CD14-positive monocyte (primary cell): ENCODE measurements at regions not wholly inside any gene's neighbourhood (a gene's known extent, or its start where the extent isn't known, plus 50 kb on each side); places are given as distances from the start of the nearest gene placed in this dataset.

Experiments
- DNase-seq, 3 donors: peaks; one replicate each; pipeline ENCODE4 v3.0.0-alpha.2; 2011 to 2022
- H2AFZ ChIP-seq: 2 replicates; pipeline ENCODE4 v1.6.0; 2012; ENCODE audit warnings: mild to moderate bottlenecking, low read depth, low read length, inconsistent platforms; ENCODE audit not compliant: insufficient read depth, poor library complexity, severe bottlenecking
- H3K27ac ChIP-seq, 2 donors: 1 replicate in 1 of 2; 2 replicates in 1 of 2; pipeline ENCODE4 v1.5.1; 2012 to 2013; ENCODE audit warnings: low read length in 2 of 2, control low read depth in 1 of 2, inconsistent platforms in 1 of 2, low read depth in 1 of 2, mild to moderate bottlenecking in 1 of 2
- H3K27me3 ChIP-seq, 2 donors: one replicate each; pipeline versions ENCODE4 v1.6.0 to v1.6.1; 2011 to 2013; ENCODE audit warnings: low read length in 2 of 2; ENCODE audit not compliant: control insufficient read depth in 2 of 2, insufficient read depth in 2 of 2
- H3K36me3 ChIP-seq, 2 donors: replicated peaks in 1 of 2; 1 replicate in 1 of 2; 2 replicates in 1 of 2; pipeline versions ENCODE4 v1.5.1 to v1.6.1; 2012 to 2013; ENCODE audit warnings: low read length in 2 of 2, control low read depth in 1 of 2, inconsistent platforms in 1 of 2, mild to moderate bottlenecking in 1 of 2; ENCODE audit not compliant: insufficient read depth in 2 of 2, control insufficient read depth in 1 of 2
- H3K4me1 ChIP-seq, 2 donors: 1 replicate in 1 of 2; 2 replicates in 1 of 2; pipeline versions ENCODE4 v1.5.1 to v1.6.1; 2012 to 2013; ENCODE audit warnings: low read length in 2 of 2, control low read depth in 1 of 2, inconsistent platforms in 1 of 2, mild to moderate bottlenecking in 1 of 2, moderate library complexity in 1 of 2; ENCODE audit not compliant: insufficient read depth in 2 of 2, control insufficient read depth in 1 of 2
- H3K4me2 ChIP-seq: replicated peaks from 2 replicates; pipeline ENCODE3; 2012; ENCODE audit warnings: low read length, moderate library complexity, mild to moderate bottlenecking; ENCODE audit not compliant: poor library complexity, severe bottlenecking; ENCODE audit errors: extremely low read depth
- H3K4me3 ChIP-seq, 3 experiments: fragments of 200-600 bp in 1 of 3; sonication (generic) in 1 of 3; replicated peaks in 1 of 3; 1 replicate in 2 of 3; 2 replicates in 1 of 3; pipeline ENCODE4 v1.5.1; 2011 to 2013; ENCODE audit warnings: low read length in 3 of 3, mild to moderate bottlenecking in 3 of 3, control low read depth in 2 of 3, low read depth in 2 of 3, inconsistent platforms in 1 of 3, moderate library complexity in 1 of 3
- H3K79me2 ChIP-seq: 2 replicates; pipeline ENCODE4 v1.6.0; 2012; ENCODE audit warnings: mild to moderate bottlenecking, control low read depth, inconsistent platforms, low read length, moderate library complexity; ENCODE audit not compliant: insufficient read depth
- H3K9ac ChIP-seq: 2 replicates; pipeline ENCODE4 v1.6.0; 2017; ENCODE audit warnings: low read length, mild to moderate bottlenecking; ENCODE audit not compliant: insufficient read depth, poor library complexity, severe bottlenecking
- H3K9me3 ChIP-seq, 2 donors: replicated peaks in 1 of 2; 1 replicate in 1 of 2; 2 replicates in 1 of 2; pipeline versions ENCODE4 v1.5.1 to v1.6.1; 2012 to 2013; ENCODE audit warnings: low read length in 2 of 2, control low read depth in 1 of 2; ENCODE audit not compliant: control insufficient read depth in 1 of 2, insufficient read depth in 1 of 2
- H4K20me1 ChIP-seq: 2 replicates; pipeline ENCODE4 v1.6.0; 2012; ENCODE audit warnings: mild to moderate bottlenecking, low read length, control low read depth, moderate library complexity; ENCODE audit not compliant: insufficient read depth
- H3K27ac Mint-ChIP-seq, 7 donors: one replicate each; pipeline ENCODE4 v1.8.0; 2020; ENCODE audit warnings: mild to moderate bottlenecking in 7 of 7, mixed read lengths in 7 of 7, moderate library complexity in 6 of 7, inconsistent platforms in 2 of 7
- H3K27me3 Mint-ChIP-seq, 3 donors: one replicate each; pipeline ENCODE4 v1.8.0; 2021 to 2022; ENCODE audit warnings: low read depth in 3 of 3, mild to moderate bottlenecking in 3 of 3, mixed read lengths in 3 of 3, moderate library complexity in 3 of 3, inconsistent platforms in 1 of 3
- H3K36me3 Mint-ChIP-seq, 2 donors: one replicate each; pipeline ENCODE4 v1.8.0; 2020; ENCODE audit warnings: mixed read lengths in 2 of 2, inconsistent platforms in 1 of 2, mild to moderate bottlenecking in 1 of 2
- H3K4me1 Mint-ChIP-seq: one replicate; pipeline ENCODE4 v1.8.0; 2020; ENCODE audit warnings: mild to moderate bottlenecking, mixed read lengths
- H3K4me3 Mint-ChIP-seq, 2 donors: one replicate each; pipeline ENCODE4 v1.8.0; 2020; ENCODE audit warnings: mild to moderate bottlenecking in 2 of 2, mixed read lengths in 2 of 2, moderate library complexity in 1 of 2
- H3K9me3 Mint-ChIP-seq, 7 donors: one replicate each; pipeline ENCODE4 v1.8.0; 2020 to 2022; ENCODE audit warnings: mixed read lengths in 7 of 7, mild to moderate bottlenecking in 6 of 7, moderate library complexity in 6 of 7, inconsistent platforms in 2 of 7
- WGBS: methylation state at CpG from one replicate; pipeline ENCODE4 v1.1.5; 2013; ENCODE audit warnings: missing lambda C conversion rate; ENCODE audit not compliant: insufficient coverage; 5-methylcytosine and 5-hydroxymethylcytosine counted together
- intact Hi-C, 2 donors: fragments of 100-400 bp; cut with micrococcal nuclease; formaldehyde crosslinking; loops; one replicate each; pipeline versions ENCODE4 v1.15.0 to v1.15.1; 2023
- TF ChIP-seq, protein P1 (sequence below): fragments of 200-600 bp; IDR thresholded peaks from one replicate; pipeline ENCODE4 v1.8.0; 2022; ENCODE audit warnings: antibody characterized with exemption, mild to moderate bottlenecking

DNA sequence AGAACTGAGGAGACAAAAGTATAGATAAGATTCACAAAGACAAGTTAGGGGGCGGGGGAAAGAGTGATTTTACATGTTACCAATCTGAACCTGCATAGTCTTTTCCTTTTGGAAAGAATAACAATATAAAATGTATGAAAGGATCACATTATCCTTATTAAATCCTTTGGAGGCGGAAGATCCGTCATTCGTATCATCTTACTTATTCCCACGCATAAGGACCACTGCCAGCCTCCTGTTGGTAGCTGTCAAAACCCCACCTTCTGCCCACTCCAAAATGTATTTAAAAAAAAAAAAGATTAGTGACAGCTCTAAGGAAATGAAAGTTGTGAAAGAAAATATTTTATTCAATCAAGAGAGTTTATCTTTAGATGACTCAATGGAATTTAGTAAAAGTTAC, 821.0 kb upstream of the CELF2 start:
- H2AFZ ChIP-seq, result no peak overlapping the region

DNA sequence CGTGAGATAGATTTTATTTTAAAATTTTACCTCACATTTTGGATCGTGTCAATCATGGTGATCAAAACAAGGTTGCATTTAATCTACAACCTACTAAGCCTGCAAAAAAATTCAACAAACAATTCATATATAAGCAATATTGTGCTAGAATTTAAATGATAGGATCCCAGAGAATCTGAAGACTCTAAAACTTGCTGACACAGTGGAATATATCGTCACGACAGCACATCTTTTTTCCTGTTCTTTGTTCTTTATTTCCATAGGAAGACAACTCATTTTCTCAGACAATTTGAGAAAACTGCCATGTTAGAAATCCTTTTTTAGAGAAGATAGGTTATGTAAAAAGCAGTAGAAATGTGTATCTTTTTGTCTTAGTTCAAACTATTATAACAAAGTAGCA, 820.2 kb upstream of the CELF2 start:
- TF ChIP-seq, protein P1, sequence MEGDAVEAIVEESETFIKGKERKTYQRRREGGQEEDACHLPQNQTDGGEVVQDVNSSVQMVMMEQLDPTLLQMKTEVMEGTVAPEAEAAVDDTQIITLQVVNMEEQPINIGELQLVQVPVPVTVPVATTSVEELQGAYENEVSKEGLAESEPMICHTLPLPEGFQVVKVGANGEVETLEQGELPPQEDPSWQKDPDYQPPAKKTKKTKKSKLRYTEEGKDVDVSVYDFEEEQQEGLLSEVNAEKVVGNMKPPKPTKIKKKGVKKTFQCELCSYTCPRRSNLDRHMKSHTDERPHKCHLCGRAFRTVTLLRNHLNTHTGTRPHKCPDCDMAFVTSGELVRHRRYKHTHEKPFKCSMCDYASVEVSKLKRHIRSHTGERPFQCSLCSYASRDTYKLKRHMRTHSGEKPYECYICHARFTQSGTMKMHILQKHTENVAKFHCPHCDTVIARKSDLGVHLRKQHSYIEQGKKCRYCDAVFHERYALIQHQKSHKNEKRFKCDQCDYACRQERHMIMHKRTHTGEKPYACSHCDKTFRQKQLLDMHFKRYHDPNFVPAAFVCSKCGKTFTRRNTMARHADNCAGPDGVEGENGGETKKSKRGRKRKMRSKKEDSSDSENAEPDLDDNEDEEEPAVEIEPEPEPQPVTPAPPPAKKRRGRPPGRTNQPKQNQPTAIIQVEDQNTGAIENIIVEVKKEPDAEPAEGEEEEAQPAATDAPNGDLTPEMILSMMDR, result no peak
- no CpG with 5 or more reads among the region's 4 CpGs for WGBS

More for the DNA sequence above, 821.0 kb upstream of the CELF2 start:
- no peak overlapping the region for H3K4me3 Mint-ChIP-seq
- H3K4me1 Mint-ChIP-seq, result no peaks in the 10 kb centered on the region
- Histone ChIP-seq H3K79me2 (no peaks in the 10 kb centered on the region), H3K27ac (no peak overlapping the region), H4K20me1 (no peaks in the 10 kb centered on the region), H3K4me1 (no peaks in the 10 kb centered on the region), H3K4me2 (no peak overlapping the region), H3K9ac (no peak overlapping the region), H3K9me3 (no peaks in the 10 kb centered on the region), H3K27me3 (no peaks in the 10 kb centered on the region), H3K4me3 (no peak overlapping the region), H3K36me3 (no peaks in the 10 kb centered on the region)
- peaks cover 0 to 7% (median 0%) of the 10 kb centered on the region in 7 donors for H3K9me3 Mint-ChIP-seq
- TF ChIP-seq, protein P1, result no peak
- intact Hi-C loops, result no loop called here
- no peak overlapping the region for H3K27ac Mint-ChIP-seq
- no CpG with 5 or more reads among the region's 5 CpGs for WGBS
- no peak for DNase-seq
- peaks cover 0 to 1% (median 0%) of the 10 kb centered on the region in 3 donors for H3K27me3 Mint-ChIP-seq
- H3K36me3 Mint-ChIP-seq, result no peaks in the 10 kb centered on the region

More for the DNA sequence above, 820.2 kb upstream of the CELF2 start:
- Histone ChIP-seq H3K79me2 (no peaks in the 10 kb centered on the region), H2AFZ (no peak overlapping the region), H3K27me3 (no peaks in the 10 kb centered on the region), H4K20me1 (no peaks in the 10 kb centered on the region), H3K9me3 (no peaks in the 10 kb centered on the region), H3K4me3 (no peak overlapping the region), H3K4me2 (no peak overlapping the region), H3K36me3 (no peaks in the 10 kb centered on the region), H3K9ac (no peak overlapping the region), H3K4me1 (no peaks in the 10 kb centered on the region), H3K27ac (no peak overlapping the region)
- DNase-seq, result no peak
- intact Hi-C loops, result no loop called here
- no peaks in the 10 kb centered on the region for H3K36me3 Mint-ChIP-seq
- H3K27ac Mint-ChIP-seq, result no peak overlapping the region
- peaks cover 0 to 1% (median 0%) of the 10 kb centered on the region in 3 donors for H3K27me3 Mint-ChIP-seq
- no peaks in the 10 kb centered on the region for H3K4me1 Mint-ChIP-seq
- peaks cover 0 to 7% (median 0%) of the 10 kb centered on the region in 7 donors for H3K9me3 Mint-ChIP-seq
- no peak overlapping the region for H3K4me3 Mint-ChIP-seq
